HFF-Myc (cell line): ENCODE measurements at regions not wholly inside any gene's neighbourhood (a gene's known extent, or its start where the extent isn't known, plus 50 kb on each side); places are given as distances from the start of the nearest gene placed in this dataset.
"Not testable (repeated sequence)": the region's sequence is repeated elsewhere in the genome, so short reads cannot be mapped to it uniquely, and the experiment has no call there.

ENCODE experiments used
- DNase-seq: peaks from one replicate; pipeline ENCODE4 v3.0.0-alpha.2; 2011; ENCODE audit warnings: low read depth; ENCODE audit errors: extremely low read depth
- H3K4me3 ChIP-seq: replicated peaks from 2 replicates; pipeline ENCODE4 v1.5.1; 2011; ENCODE audit warnings: low read depth, mild to moderate bottlenecking, control low read depth, low read length
- TF ChIP-seq, protein P1 (sequence below): IDR thresholded peaks from 2 replicates; pipeline ENCODE4 v1.5.1; 2012; ENCODE audit warnings: mild to moderate bottlenecking, low read depth, low read length, control low read depth; ENCODE audit errors: missing control alignments

DNA sequence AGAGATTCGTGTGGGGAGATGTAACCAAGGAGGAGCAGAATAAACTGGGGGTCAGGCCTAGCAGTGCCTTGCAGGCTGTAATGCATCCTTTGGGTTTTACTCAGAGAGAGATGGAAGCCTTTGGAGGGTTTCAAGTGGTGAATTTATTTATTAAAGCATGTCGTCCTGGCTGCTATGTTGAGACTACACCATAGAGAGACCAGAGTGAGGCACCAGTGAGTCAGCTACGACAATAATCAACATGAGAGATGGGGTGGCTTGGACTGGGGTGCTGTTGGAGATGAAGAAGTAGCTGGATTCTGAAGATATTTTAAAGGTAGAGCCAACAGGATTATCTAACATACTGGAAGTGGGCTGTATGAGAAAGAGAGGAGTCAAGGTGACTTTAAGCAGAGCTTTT lies 335.3 kb upstream of the ARHGEF26 start:
- H3K4me3 ChIP-seq, result no peak overlapping the region
- DNase-seq, result no peak
- TF ChIP-seq, protein P1, sequence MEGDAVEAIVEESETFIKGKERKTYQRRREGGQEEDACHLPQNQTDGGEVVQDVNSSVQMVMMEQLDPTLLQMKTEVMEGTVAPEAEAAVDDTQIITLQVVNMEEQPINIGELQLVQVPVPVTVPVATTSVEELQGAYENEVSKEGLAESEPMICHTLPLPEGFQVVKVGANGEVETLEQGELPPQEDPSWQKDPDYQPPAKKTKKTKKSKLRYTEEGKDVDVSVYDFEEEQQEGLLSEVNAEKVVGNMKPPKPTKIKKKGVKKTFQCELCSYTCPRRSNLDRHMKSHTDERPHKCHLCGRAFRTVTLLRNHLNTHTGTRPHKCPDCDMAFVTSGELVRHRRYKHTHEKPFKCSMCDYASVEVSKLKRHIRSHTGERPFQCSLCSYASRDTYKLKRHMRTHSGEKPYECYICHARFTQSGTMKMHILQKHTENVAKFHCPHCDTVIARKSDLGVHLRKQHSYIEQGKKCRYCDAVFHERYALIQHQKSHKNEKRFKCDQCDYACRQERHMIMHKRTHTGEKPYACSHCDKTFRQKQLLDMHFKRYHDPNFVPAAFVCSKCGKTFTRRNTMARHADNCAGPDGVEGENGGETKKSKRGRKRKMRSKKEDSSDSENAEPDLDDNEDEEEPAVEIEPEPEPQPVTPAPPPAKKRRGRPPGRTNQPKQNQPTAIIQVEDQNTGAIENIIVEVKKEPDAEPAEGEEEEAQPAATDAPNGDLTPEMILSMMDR, result no peak

DNA sequence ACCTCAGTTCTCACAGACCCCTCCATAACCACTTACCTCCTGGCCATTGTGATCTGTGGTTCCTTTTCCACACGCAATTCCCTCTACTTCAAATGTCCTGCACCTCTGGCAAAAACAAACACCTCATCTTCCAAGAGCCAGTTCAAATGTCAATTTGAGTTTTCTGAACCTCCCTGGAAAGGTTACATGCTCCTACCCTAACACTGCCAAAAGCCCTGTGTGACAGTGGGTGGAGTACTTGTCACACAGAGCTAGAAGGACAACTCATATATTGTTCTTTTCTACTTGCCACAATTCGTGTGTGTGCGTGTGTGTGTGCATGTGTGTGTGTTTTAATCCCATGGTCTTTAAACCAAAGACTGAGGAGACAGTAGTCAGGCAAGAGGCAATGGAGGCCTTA lies 331.8 kb upstream of the ARHGEF26 start:
- no peak for DNase-seq
- H3K4me3 ChIP-seq, result no peak overlapping the region
- TF ChIP-seq, protein P1, result no peak

DNA sequence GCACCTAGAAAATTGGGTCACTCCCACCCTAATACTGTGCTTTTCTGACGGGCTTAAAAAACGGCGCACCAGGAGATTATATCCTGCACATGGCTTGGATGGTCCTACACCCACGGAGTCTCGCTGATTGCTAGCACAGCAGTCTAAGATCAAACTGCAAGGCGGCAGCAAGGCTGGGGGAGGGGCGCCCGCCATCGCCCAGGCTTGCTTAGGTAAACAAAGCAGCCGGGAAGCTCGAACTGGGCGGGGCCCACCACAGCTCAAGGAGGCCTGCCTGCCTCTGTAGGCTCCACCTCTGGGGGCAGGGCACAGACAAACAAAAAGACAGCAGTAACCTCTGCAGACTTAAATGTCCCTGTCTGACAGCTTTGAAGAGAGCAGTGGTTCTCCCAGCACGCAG lies 324.1 kb upstream of the ARHGEF26 start:
- not testable (repeated sequence) for H3K4me3 ChIP-seq, DNase-seq

DNA sequence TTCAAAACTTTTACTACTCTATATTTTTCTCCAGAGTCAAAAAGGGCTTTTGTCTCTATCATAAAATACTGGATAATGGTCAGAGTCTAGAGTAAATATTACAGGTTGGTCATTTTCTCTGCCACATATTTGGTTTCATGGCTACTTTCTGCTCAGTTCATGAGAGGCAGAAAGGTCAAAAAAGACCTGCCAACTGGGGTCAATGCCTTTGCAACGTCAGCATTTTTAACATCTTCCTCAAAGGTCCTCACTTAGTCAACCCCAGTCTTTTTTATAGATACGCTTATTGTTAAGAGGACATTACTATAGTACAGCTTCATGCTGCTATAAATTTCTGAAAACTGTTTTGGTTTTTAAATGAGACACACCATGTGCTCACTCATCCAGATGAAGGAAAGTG lies 312.1 kb upstream of the ARHGEF26 start:
- TF ChIP-seq, protein P1, result no peak
- no peak for DNase-seq
- H3K4me3 ChIP-seq, result no peak overlapping the region

DNA sequence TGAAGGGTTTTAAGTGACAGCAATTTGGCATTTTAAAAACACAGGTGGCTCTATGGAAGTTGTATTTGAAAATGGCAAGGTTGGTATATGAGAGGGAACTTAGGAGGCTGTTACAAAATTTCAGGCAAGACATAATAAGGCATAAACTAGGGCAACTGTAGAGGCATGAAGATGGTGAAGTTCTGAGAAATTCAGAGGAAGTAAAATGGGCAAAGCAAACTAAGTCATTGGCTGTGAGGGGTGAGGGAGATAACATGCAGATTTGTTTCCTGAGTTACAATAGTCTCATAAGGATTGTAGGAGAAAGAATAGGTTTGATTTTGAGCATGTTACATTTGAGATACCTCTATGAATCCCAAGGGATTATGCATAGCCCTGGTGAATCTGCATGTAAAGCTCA lies 302.9 kb upstream of the ARHGEF26 start:
- H3K4me3 ChIP-seq, result no peak overlapping the region
- DNase-seq, result no peak
- TF ChIP-seq, protein P1, result no peak

DNA sequence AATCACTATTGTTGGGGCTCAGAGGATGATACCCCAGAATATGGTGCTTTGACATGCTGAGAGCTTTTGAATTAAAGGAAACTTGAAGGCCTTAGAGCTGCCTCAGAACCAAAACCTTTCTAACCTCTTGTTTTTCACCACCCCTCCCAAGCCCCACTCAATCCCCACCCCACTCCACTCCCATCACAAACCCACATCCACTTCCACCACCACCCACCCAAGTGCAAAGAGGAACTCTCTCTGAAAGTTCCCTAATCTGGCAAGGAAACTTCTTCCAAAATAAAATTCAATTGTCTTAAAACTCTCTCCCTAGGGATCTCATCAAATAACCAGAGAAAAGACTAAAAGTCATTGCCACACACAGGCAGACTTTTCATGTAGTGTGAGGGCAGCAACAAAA lies 301.2 kb upstream of the ARHGEF26 start:
- no peak for DNase-seq
- H3K4me3 ChIP-seq, result no peak overlapping the region
- TF ChIP-seq, protein P1, result no peak

DNA sequence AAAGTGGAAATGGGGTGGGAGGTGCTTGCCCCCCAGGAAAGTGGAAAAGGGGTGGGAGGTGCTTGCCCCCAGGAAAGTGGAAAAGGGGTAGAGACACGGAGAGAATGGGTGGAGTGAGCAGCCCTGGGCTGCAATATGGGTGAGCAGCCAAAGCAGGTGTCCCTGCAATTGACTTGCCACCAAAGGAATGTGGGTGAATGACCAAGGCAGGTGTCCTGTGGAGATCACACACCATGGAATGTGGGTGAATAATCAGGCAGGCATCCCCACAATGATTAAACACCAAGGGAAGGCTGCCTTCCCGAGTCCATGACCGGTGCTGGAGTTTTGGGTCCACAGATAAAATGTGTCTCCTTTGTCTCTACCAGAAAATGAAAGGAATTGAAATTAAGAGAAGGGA lies 292.8 kb upstream of the ARHGEF26 start:
- H3K4me3 ChIP-seq, DNase-seq: not testable (repeated sequence)

DNA sequence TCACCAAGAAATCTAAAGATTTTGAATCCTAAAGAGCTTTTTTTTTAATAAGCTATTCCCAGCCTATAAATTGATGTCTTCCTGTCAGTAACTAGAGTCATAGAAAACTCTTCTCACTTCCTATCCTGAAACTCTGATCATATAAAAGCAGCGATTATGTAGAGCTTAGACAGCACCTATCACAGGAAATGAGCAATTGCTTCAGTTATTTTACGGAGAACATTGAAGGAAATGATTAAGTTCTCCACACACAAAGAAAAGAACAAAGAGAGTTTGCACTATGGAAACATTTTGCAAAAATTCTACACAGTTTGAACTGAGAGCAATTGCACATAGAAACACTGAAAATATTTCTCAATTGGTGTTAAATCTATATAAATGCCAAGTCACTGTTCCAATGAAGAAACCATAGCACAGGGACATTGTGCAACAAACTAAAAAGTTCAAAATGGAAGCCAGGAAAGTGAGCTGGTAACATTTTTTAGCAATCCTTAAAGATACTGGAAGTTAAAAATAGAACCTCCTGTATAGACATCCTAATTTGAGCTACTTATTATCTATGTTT lies 291.5 kb upstream of the ARHGEF26 start:
- no peak overlapping the region for H3K4me3 ChIP-seq
- TF ChIP-seq, protein P1, result no peak
- DNase-seq, result no peak
